SK-N-SH treated with all-trans-retinoic acid at 6 μM for 48 hours (cell line): ENCODE measurements at regions not wholly inside any gene's neighbourhood (a gene's known extent, or its start where the extent isn't known, plus 50 kb on each side); places are given as distances from the start of the nearest gene placed in this dataset.

Experiments used
- ATAC-seq: fragments of 200-7000 bp; cut with Tn5 transposase; 3 replicates; pipeline ENCODE4 v1.9.1; 2020; ENCODE audit warnings: mild to moderate bottlenecking, moderate library complexity
- ARNTL ChIP-seq: fragments of 450-650 bp; formaldehyde crosslinking; IDR thresholded peaks from 2 replicates; pipeline ENCODE4 v1.5.0; 2020; ENCODE audit warnings: low read depth, mild to moderate bottlenecking, moderate library complexity, borderline replicate concordance
- BACH2 ChIP-seq: fragments of 250-450 bp; sonication (Bioruptor Pico); IDR thresholded peaks from 2 replicates; pipeline ENCODE4 v1.9.0; 2021; ENCODE audit warnings: mild to moderate bottlenecking, borderline replicate concordance
- CREB5 ChIP-seq: fragments of 250-450 bp; sonication (Bioruptor Pico); IDR thresholded peaks from 2 replicates; pipeline ENCODE4 v1.5.1; 2020; ENCODE audit warnings: low read depth, mild to moderate bottlenecking, moderate library complexity
- CSDC2 ChIP-seq: fragments of 250-450 bp; sonication (Bioruptor Pico); IDR thresholded peaks from 2 replicates; pipeline ENCODE4 v1.5.0; 2020; ENCODE audit warnings: mild to moderate bottlenecking, moderate library complexity
- CSRNP3 ChIP-seq: fragments of 250-450 bp; sonication (Bioruptor Pico); IDR thresholded peaks from 2 replicates; pipeline ENCODE4 v1.5.1; 2021; ENCODE audit warnings: mild to moderate bottlenecking, moderate library complexity
- ESRRG ChIP-seq: fragments of 250-450 bp; sonication (Bioruptor Pico); IDR thresholded peaks from 2 replicates; pipeline ENCODE4 v1.6.1; 2021; ENCODE audit warnings: mild to moderate bottlenecking
- GLIS3 ChIP-seq: fragments of 250-450 bp; sonication (Bioruptor Pico); IDR thresholded peaks from 2 replicates; pipeline ENCODE4 v1.5.0; 2020; ENCODE audit warnings: mild to moderate bottlenecking, moderate library complexity
- ISL1 ChIP-seq: fragments of 250-450 bp; sonication (Bioruptor Pico); IDR thresholded peaks from 2 replicates; pipeline ENCODE4 v2.1.2; 2022; ENCODE audit warnings: mild to moderate bottlenecking, moderate library complexity
- OSR1 ChIP-seq: fragments of 250-450 bp; sonication (Bioruptor Pico); IDR thresholded peaks from 2 replicates; pipeline ENCODE4 v1.8.0; 2022; ENCODE audit warnings: moderate library complexity, mild to moderate bottlenecking, inconsistent platforms
- PATZ1 ChIP-seq: fragments of 250-450 bp; sonication (Bioruptor Pico); IDR thresholded peaks from 2 replicates; pipeline ENCODE4 v1.8.0; 2020; ENCODE audit warnings: mild to moderate bottlenecking, moderate library complexity, borderline replicate concordance
- POU6F1 ChIP-seq: fragments of 250-450 bp; sonication (Bioruptor Pico); IDR thresholded peaks from 2 replicates; pipeline ENCODE4 v1.8.0; 2021; ENCODE audit warnings: low read depth, mild to moderate bottlenecking, moderate library complexity, borderline replicate concordance
- PPARA ChIP-seq: fragments of 250-450 bp; sonication (Bioruptor Pico); IDR thresholded peaks from 2 replicates; pipeline ENCODE4 v1.5.0; 2020; ENCODE audit warnings: mild to moderate bottlenecking, borderline replicate concordance
- RARB ChIP-seq: fragments of 250-450 bp; sonication (Bioruptor Pico); IDR thresholded peaks from 2 replicates; pipeline ENCODE4 v1.8.0; 2021; ENCODE audit warnings: mild to moderate bottlenecking, moderate library complexity
- TCF4 ChIP-seq: fragments of 250-450 bp; sonication (Bioruptor Pico); IDR thresholded peaks from 2 replicates; pipeline ENCODE4 v1.8.0; 2021; ENCODE audit warnings: mild to moderate bottlenecking, moderate library complexity, borderline replicate concordance
- TOX ChIP-seq: fragments of 250-450 bp; sonication (Bioruptor Pico); IDR thresholded peaks from 2 replicates; pipeline ENCODE4 v1.8.0; 2021; ENCODE audit warnings: mild to moderate bottlenecking, moderate library complexity, borderline replicate concordance
- TSHZ2 ChIP-seq: fragments of 250-450 bp; sonication (Bioruptor Pico); IDR thresholded peaks from 2 replicates; pipeline ENCODE4 v1.5.0; 2020; ENCODE audit warnings: mild to moderate bottlenecking, moderate library complexity
- ZC3H10 ChIP-seq: fragments of 250-450 bp; sonication (Bioruptor Pico); IDR thresholded peaks from 2 replicates; pipeline ENCODE4 v1.5.1; 2021; ENCODE audit warnings: mild to moderate bottlenecking, moderate library complexity
- ZFP30 ChIP-seq: fragments of 450-650 bp; formaldehyde crosslinking; IDR thresholded peaks from 2 replicates; pipeline ENCODE4 v1.5.0; 2022; ENCODE audit warnings: mild to moderate bottlenecking, moderate library complexity
- ZNF8 ChIP-seq: fragments of 450-650 bp; formaldehyde crosslinking; IDR thresholded peaks from 2 replicates; pipeline ENCODE4 v1.5.0; 2020; ENCODE audit warnings: mild to moderate bottlenecking, moderate library complexity

- no peak for ATAC-seq
- no peak for TF ChIP-seq CSRNP3
- no peak for TF ChIP-seq TSHZ2
- TF ChIP-seq, all 23 proteins: peak for 0
Measured at GRCh38 chr12:127681151-127681754, 585.7 kb upstream of the TMEM132C start.

- no peak for TF ChIP-seq ZC3H10 (CRISPR knock-in tag)
- no peak for TF ChIP-seq PPARA (CRISPR knock-in tag)
- TF ChIP-seq TSHZ2 = no peak
- TF ChIP-seq BACH2 = no peak
- no peak for TF ChIP-seq ISL1 (CRISPR knock-in tag)
- TF ChIP-seq POU6F1 (CRISPR knock-in tag) = no peak
- TF ChIP-seq ZNF8 = no peak
- no peak for TF ChIP-seq ARNTL
- TF ChIP-seq CSDC2 (CRISPR knock-in tag) = no peak
Measured at GRCh38 chr12:127685491-127685890, 581.5 kb upstream of the TMEM132C start.

GRCh38 chr12:127685931-127686330, 581.0 kb upstream of the TMEM132C start:
- ATAC-seq = no peak
- no peak for TF ChIP-seq TOX (CRISPR knock-in tag)
- no peak for TF ChIP-seq PATZ1 (CRISPR knock-in tag)
- no peak for TF ChIP-seq GLIS3 (CRISPR knock-in tag)
- no peak for TF ChIP-seq BACH2
- TF ChIP-seq OSR1 (CRISPR knock-in tag) = no peak
- TF ChIP-seq TCF4 (CRISPR knock-in tag) = no peak
- no peak for TF ChIP-seq CSRNP3
- no peak for TF ChIP-seq ESRRG (CRISPR knock-in tag)
- no peak for TF ChIP-seq RARB (CRISPR knock-in tag)
- no peak for TF ChIP-seq TSHZ2
- TF ChIP-seq CSDC2 (CRISPR knock-in tag) = no peak
- no peak for TF ChIP-seq CREB5
- no peak for TF ChIP-seq ZNF8
- TF ChIP-seq ZFP30 = no peak

More at GRCh38 chr12:127685491-127685890, 581.5 kb upstream of the TMEM132C start:
- ATAC-seq = no peak
